MM.1S (cell line): ENCODE measurements at regions not wholly inside any gene's neighbourhood (a gene's known extent, or its start where the extent isn't known, plus 50 kb on each side); places are given as distances from the start of the nearest gene placed in this dataset.

Experiments used
- DNase-seq: peaks from one replicate; pipeline ENCODE4 v3.0.0-alpha.2; 2015
- H2AFZ ChIP-seq: fragments of 300-600 bp; sonication (generic); 2 replicates; pipeline ENCODE4 v1.6.0; 2016; ENCODE audit warnings: antibody characterized with exemption, low read length
- H3F3A ChIP-seq: fragments of 300-600 bp; sonication (generic); 2 replicates; pipeline ENCODE4 v1.6.1; 2016; ENCODE audit warnings: mild to moderate bottlenecking, antibody characterized with exemption, low read length, moderate library complexity, mixed read lengths; ENCODE audit not compliant: insufficient read depth
- H3K27ac ChIP-seq: fragments of 300-600 bp; sonication (generic); 2 replicates; pipeline ENCODE4 v1.5.1; 2016; ENCODE audit warnings: mild to moderate bottlenecking, low read length
- H3K27me3 ChIP-seq: fragments of 300-600 bp; sonication (generic); replicated peaks from 2 replicates; pipeline ENCODE4 v1.6.0; 2016; ENCODE audit warnings: low read length; ENCODE audit not compliant: insufficient read depth
- H3K36me3 ChIP-seq: fragments of 300-600 bp; sonication (generic); replicated peaks from 2 replicates; pipeline ENCODE4 v1.6.1; 2016; ENCODE audit warnings: mild to moderate bottlenecking, low read length, mixed read lengths; ENCODE audit not compliant: insufficient read depth
- H3K4me1 ChIP-seq: fragments of 300-600 bp; sonication (generic); 2 replicates; pipeline ENCODE4 v1.6.1; 2016; ENCODE audit warnings: low read length, mixed read lengths
- H3K4me2 ChIP-seq: fragments of 300-600 bp; sonication (generic); 2 replicates; pipeline ENCODE4 v1.6.0; 2016; ENCODE audit warnings: low read depth, low read length
- H3K4me3 ChIP-seq: fragments of 300-600 bp; sonication (generic); 2 replicates; pipeline ENCODE4 v1.5.1; 2016; ENCODE audit warnings: low read length, mixed read lengths
- H3K79me2 ChIP-seq: fragments of 300-600 bp; sonication (generic); 2 replicates; pipeline ENCODE4 v1.6.1; 2016; ENCODE audit warnings: mixed run types, low read length, mixed read lengths
- H3K9ac ChIP-seq: fragments of 300-600 bp; sonication (generic); 2 replicates; pipeline ENCODE4 v1.6.1; 2016; ENCODE audit warnings: low read length, mixed read lengths
- H3K9me2 ChIP-seq: fragments of 300-600 bp; sonication (generic); replicated peaks from 2 replicates; pipeline ENCODE4 v1.6.1; 2016; ENCODE audit warnings: mild to moderate bottlenecking, low read length, mixed read lengths; ENCODE audit not compliant: insufficient read depth
- H3K9me3 ChIP-seq: fragments of 300-600 bp; sonication (generic); replicated peaks from 2 replicates; pipeline ENCODE4 v1.6.1; 2016; ENCODE audit warnings: mild to moderate bottlenecking, low read length, mixed read lengths; ENCODE audit not compliant: insufficient read depth
- H4K20me1 ChIP-seq: fragments of 300-600 bp; sonication (generic); 2 replicates; pipeline ENCODE4 v1.6.1; 2016; ENCODE audit warnings: mild to moderate bottlenecking, low read length, moderate library complexity, mixed read lengths; ENCODE audit not compliant: insufficient read depth
- EZH2 ChIP-seq: fragments of 300-600 bp; sonication (generic); optimal IDR thresholded peaks from 2 replicates; pipeline ENCODE3; 2017; ENCODE audit warnings: low read depth, mild to moderate bottlenecking, antibody characterized with exemption, low read length, mixed read lengths
- EZH2phosphoT487 ChIP-seq: fragments of 300-600 bp; sonication (generic); IDR thresholded peaks from 2 replicates; pipeline ENCODE4 v1.6.1; 2018; ENCODE audit warnings: antibody characterized with exemption, low read length
- TF ChIP-seq, protein P1 (sequence below): fragments of 300-600 bp; sonication (generic); IDR thresholded peaks from 2 replicates; pipeline ENCODE4 v1.5.1; 2016; ENCODE audit warnings: antibody characterized with exemption, low read length, mixed read lengths

DNA sequence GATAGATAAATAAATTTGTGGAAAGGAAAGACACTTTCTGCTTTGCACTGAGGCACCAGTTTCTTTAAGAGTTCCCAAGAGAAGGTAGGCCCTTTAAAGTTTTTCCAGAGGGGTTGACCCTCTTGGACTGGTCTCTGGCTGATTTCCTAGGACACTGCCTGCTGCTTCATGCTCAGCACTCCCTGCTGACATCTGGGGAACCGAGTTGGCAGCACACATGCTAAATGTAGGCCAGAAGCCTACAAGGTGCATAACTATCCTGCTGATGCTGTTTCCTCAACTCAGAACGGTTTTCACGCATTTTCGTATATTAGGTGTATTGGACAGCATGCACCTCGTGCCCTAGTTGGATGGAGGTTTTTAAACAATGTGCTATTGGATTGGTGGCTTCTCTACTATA, 887.2 kb upstream of the SEL1L start:
- Histone ChIP-seq H3F3A (no peaks in the 10 kb centered on the region), H3K4me2 (no peak overlapping the region), H3K79me2 (no peaks in the 10 kb centered on the region), H3K4me3 (no peak overlapping the region), H3K27ac (no peak overlapping the region), H3K9ac (no peak overlapping the region), H2AFZ (no peak overlapping the region), H3K9me2 (no peaks in the 10 kb centered on the region), H3K9me3 (no peaks in the 10 kb centered on the region), H3K4me1 (no peaks in the 10 kb centered on the region), H4K20me1 (no peaks in the 10 kb centered on the region), H3K27me3 (no peaks in the 10 kb centered on the region), H3K36me3 (no peaks in the 10 kb centered on the region)
- no peak for TF ChIP-seq EZH2
- TF ChIP-seq, protein P1, sequence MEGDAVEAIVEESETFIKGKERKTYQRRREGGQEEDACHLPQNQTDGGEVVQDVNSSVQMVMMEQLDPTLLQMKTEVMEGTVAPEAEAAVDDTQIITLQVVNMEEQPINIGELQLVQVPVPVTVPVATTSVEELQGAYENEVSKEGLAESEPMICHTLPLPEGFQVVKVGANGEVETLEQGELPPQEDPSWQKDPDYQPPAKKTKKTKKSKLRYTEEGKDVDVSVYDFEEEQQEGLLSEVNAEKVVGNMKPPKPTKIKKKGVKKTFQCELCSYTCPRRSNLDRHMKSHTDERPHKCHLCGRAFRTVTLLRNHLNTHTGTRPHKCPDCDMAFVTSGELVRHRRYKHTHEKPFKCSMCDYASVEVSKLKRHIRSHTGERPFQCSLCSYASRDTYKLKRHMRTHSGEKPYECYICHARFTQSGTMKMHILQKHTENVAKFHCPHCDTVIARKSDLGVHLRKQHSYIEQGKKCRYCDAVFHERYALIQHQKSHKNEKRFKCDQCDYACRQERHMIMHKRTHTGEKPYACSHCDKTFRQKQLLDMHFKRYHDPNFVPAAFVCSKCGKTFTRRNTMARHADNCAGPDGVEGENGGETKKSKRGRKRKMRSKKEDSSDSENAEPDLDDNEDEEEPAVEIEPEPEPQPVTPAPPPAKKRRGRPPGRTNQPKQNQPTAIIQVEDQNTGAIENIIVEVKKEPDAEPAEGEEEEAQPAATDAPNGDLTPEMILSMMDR, result no peak
- no peak for TF ChIP-seq EZH2phosphoT487
- no peak for DNase-seq

DNA sequence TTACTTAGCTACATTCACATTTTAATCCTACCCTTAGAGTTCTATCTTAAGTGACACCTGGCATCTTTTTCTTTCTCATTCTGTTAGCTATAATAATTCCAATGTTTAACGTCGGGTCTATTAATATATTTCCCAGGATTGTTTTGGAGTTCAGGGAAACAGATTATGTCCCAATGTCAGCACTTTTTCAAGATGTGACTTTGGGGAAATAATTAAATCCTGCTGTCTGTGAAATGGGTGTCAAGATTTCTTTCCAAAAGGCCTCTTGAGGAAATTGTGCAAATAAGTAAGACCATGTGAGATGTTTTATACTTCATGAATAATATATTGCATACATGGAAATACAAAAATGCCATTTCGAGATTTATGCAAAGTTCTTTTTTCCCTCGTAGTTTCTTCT, 887.6 kb upstream of the SEL1L start:
- no peak overlapping the region for H2AFZ ChIP-seq
- TF ChIP-seq, protein P1, result no peak
- no peak for TF ChIP-seq EZH2
- no peak for TF ChIP-seq EZH2phosphoT487
- no peaks in the 10 kb centered on the region for H4K20me1 ChIP-seq
- H3K79me2 ChIP-seq, result no peaks in the 10 kb centered on the region
- H3K4me2 ChIP-seq, result no peak overlapping the region
- H3K9me3 ChIP-seq, result no peaks in the 10 kb centered on the region
- no peak overlapping the region for H3K4me3 ChIP-seq
- no peaks in the 10 kb centered on the region for H3K9me2 ChIP-seq
- no peak for DNase-seq
- H3K27me3 ChIP-seq, result no peaks in the 10 kb centered on the region
- no peaks in the 10 kb centered on the region for H3F3A ChIP-seq
- H3K36me3 ChIP-seq, result no peaks in the 10 kb centered on the region
- H3K4me1 ChIP-seq, result no peaks in the 10 kb centered on the region
- H3K27ac ChIP-seq, result no peak overlapping the region
- no peak overlapping the region for H3K9ac ChIP-seq

DNA sequence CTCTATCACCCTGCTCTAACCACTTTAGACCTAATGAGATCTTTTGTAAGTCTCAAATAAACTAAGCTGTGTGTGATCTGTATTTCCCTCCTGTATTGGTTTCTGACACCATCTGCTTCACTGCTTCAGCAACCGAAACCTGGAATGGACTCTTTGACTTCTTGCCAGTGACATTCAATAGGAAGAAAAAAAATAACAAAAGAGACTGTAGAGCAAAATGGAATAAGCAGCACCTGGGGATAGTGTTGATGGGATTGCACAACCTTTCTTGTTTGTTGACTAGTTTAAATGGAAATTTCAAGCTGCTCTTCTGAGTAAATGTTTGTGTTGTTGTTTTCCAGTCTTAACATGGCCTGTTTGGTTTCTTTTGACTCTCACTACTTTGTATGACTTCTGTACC, 888.6 kb upstream of the SEL1L start:
- H3K27ac ChIP-seq, result no peak overlapping the region
- H3K4me1 ChIP-seq, result no peaks in the 10 kb centered on the region
- no peak overlapping the region for H3K4me3 ChIP-seq
- no peak overlapping the region for H3K4me2 ChIP-seq
- H2AFZ ChIP-seq, result no peak overlapping the region
- no peaks in the 10 kb centered on the region for H3F3A ChIP-seq
- DNase-seq, result no peak
- no peaks in the 10 kb centered on the region for H3K36me3 ChIP-seq
- no peaks in the 10 kb centered on the region for H4K20me1 ChIP-seq
- no peaks in the 10 kb centered on the region for H3K9me3 ChIP-seq
- H3K79me2 ChIP-seq, result no peaks in the 10 kb centered on the region
- no peak overlapping the region for H3K9ac ChIP-seq
- no peaks in the 10 kb centered on the region for H3K27me3 ChIP-seq
- TF ChIP-seq EZH2phosphoT487 (no peak), EZH2 (no peak)
- TF ChIP-seq, protein P1, result no peak
- H3K9me2 ChIP-seq, result no peaks in the 10 kb centered on the region
